IMR-90 (cell line): ENCODE measurements at regions not wholly inside any gene's neighbourhood (a gene's known extent, or its start where the extent isn't known, plus 50 kb on each side); places are given as distances from the start of the nearest gene placed in this dataset.

Source experiments
- ATAC-seq: fragments of 200-7000 bp; cut with Tn5 transposase; 2 replicates; pipeline ENCODE4 v1.9.1; 2020; ENCODE audit warnings: low read depth, mild to moderate bottlenecking, moderate library complexity
- BruUV-seq: library from RNA; stranded (reverse); fragments of 400-500 nt; replicated peaks from 2 replicates; lab custom pipeline; 2021; lab: Mats Ljungman, UMichigan
- CTCF ChIA-PET: fragments of 300-600 bp; formaldehyde crosslinking; extraction: SDS; loops from one replicate; lab custom pipeline; 2021; ENCODE audit warnings: antibody characterized with exemption; lab: Yijun Ruan, JAX
- POLR2A ChIA-PET: fragments of 300-600 bp; sonication (Branson Sonifier 250); formaldehyde crosslinking; loops from one replicate; lab custom pipeline; 2022; ENCODE audit warnings: antibody characterized with exemption; ENCODE audit not compliant: unreplicated experiment; lab: Charles Lee
- DNase-seq: peaks from one replicate; pipeline ENCODE4 v3.0.0; 2013
- H2AFZ ChIP-seq: replicated peaks from 2 replicates; pipeline ENCODE3; 2013; ENCODE audit warnings: low read length, mild to moderate bottlenecking; ENCODE audit not compliant: poor library complexity
- H2AK5ac ChIP-seq: 2 replicates; pipeline ENCODE4 v1.6.1; 2013; ENCODE audit warnings: low read depth, low read length, inconsistent platforms
- H2AK9ac ChIP-seq: replicated peaks from 2 replicates; pipeline ENCODE3; 2013; ENCODE audit warnings: mild to moderate bottlenecking, low read depth, low read length, moderate library complexity; ENCODE audit not compliant: poor library complexity
- H2BK120ac ChIP-seq: 2 replicates; pipeline ENCODE4 v1.6.1; 2013; ENCODE audit warnings: low read depth, low read length, inconsistent platforms
- H2BK15ac ChIP-seq: 3 replicates; pipeline ENCODE4 v1.6.1; 2013; ENCODE audit warnings: low read depth, low read length, inconsistent platforms
- H2BK20ac ChIP-seq: 2 replicates; pipeline ENCODE4 v1.6.1; 2013; ENCODE audit warnings: low read depth, mild to moderate bottlenecking, inconsistent platforms, low read length, moderate library complexity
- H2BK5ac ChIP-seq: 2 replicates; pipeline ENCODE4 v1.6.1; 2013; ENCODE audit warnings: mild to moderate bottlenecking, low read depth, low read length, inconsistent platforms; ENCODE audit not compliant: poor library complexity, severe bottlenecking
- H3K14ac ChIP-seq: replicated peaks from 2 replicates; pipeline ENCODE4 v1.6.1; 2013; ENCODE audit warnings: low read depth, low read length, inconsistent platforms
- H3K18ac ChIP-seq: 2 replicates; pipeline ENCODE4 v1.6.1; 2013; ENCODE audit warnings: low read depth, low read length, control low read depth
- H3K23ac ChIP-seq: 2 replicates; pipeline ENCODE4 v1.6.1; 2013; ENCODE audit warnings: low read depth, low read length, inconsistent platforms
- H3K27ac ChIP-seq: 2 replicates; pipeline ENCODE4 v1.5.1; 2013; ENCODE audit warnings: mild to moderate bottlenecking, control low read depth, low read length; ENCODE audit not compliant: insufficient read depth
- H3K27me3 ChIP-seq: 2 replicates; pipeline ENCODE4 v1.6.1; 2013; ENCODE audit warnings: low read length; ENCODE audit not compliant: control insufficient read depth, insufficient read depth
- H3K36me3 ChIP-seq: 2 replicates; pipeline ENCODE4 v1.6.1; 2013; ENCODE audit warnings: low read length, mixed read lengths; ENCODE audit not compliant: control insufficient read depth, insufficient read depth
- H3K4ac ChIP-seq: 2 replicates; pipeline ENCODE4 v1.6.1; 2013; ENCODE audit warnings: low read depth, low read length, inconsistent platforms
- H3K4me1 ChIP-seq: 2 replicates; pipeline ENCODE4 v1.6.1; 2013; ENCODE audit warnings: low read length, mixed read lengths; ENCODE audit not compliant: control insufficient read depth, insufficient read depth
- H3K4me2 ChIP-seq: 2 replicates; pipeline ENCODE4 v1.6.1; 2013; ENCODE audit warnings: low read depth, mild to moderate bottlenecking, control low read depth, low read length, moderate library complexity
- H3K4me3 ChIP-seq: 2 replicates; pipeline ENCODE4 v1.5.1; 2013; ENCODE audit warnings: low read depth, mild to moderate bottlenecking, control low read depth, low read length, moderate library complexity; ENCODE audit not compliant: insufficient read depth
- H3K56ac ChIP-seq: 2 replicates; pipeline ENCODE4 v1.6.1; 2013; ENCODE audit warnings: low read length, inconsistent platforms; ENCODE audit not compliant: insufficient read depth; ENCODE audit errors: extremely low read depth
- H3K79me1 ChIP-seq, 2 experiments: 2 replicates each; pipeline ENCODE4 v1.6.1; 2013; ENCODE audit warnings: low read length in 2 of 2, inconsistent platforms in 1 of 2, low read depth in 1 of 2
- H3K9ac ChIP-seq: 2 replicates; pipeline ENCODE4 v1.6.1; 2013; ENCODE audit warnings: low read depth, low read length, control low read depth
- H3K9me1 ChIP-seq: 2 replicates; pipeline ENCODE4 v1.6.1; 2013; ENCODE audit warnings: low read length, inconsistent platforms; ENCODE audit not compliant: insufficient read depth
- H3K9me3 ChIP-seq: 2 replicates; pipeline ENCODE4 v1.6.1; 2013; ENCODE audit warnings: low read length; ENCODE audit not compliant: control insufficient read depth, insufficient read depth
- H4K20me1 ChIP-seq: 2 replicates; pipeline ENCODE4 v1.6.1; 2013; ENCODE audit warnings: low read length, inconsistent platforms; ENCODE audit not compliant: insufficient read depth
- H4K5ac ChIP-seq: 2 replicates; pipeline ENCODE4 v1.6.1; 2013; ENCODE audit warnings: mild to moderate bottlenecking, low read depth, low read length, control low read depth
- H4K8ac ChIP-seq, 2 experiments: 2 replicates each; pipeline ENCODE4 v1.6.1; 2013; ENCODE audit warnings: low read depth in 2 of 2, low read length in 2 of 2, control low read depth in 1 of 2, inconsistent platforms in 1 of 2
- H4K91ac ChIP-seq: 2 replicates; pipeline ENCODE4 v1.6.1; 2013; ENCODE audit warnings: low read depth, low read length, inconsistent platforms; ENCODE audit not compliant: insufficient read depth
- BHLHE40 ChIP-seq: fragments of 150-350 bp; IDR thresholded peaks from 2 replicates; pipeline ENCODE4 v1.6.1; 2016; ENCODE audit warnings: mild to moderate bottlenecking, low read depth, low read length
- CEBPB ChIP-seq: IDR thresholded peaks from 2 replicates; pipeline ENCODE4 v1.6.1; 2012; ENCODE audit warnings: low read depth, low read length, improper control_type of control experiment
- CHD1 ChIP-seq: IDR thresholded peaks from 2 replicates; pipeline ENCODE4 v1.6.1; 2012; ENCODE audit warnings: low read depth, low read length, improper control_type of control experiment
- MAFK ChIP-seq: IDR thresholded peaks from 2 replicates; pipeline ENCODE4 v1.6.1; 2012; ENCODE audit warnings: low read depth, low read length, improper control_type of control experiment
- MAZ ChIP-seq: IDR thresholded peaks from 2 replicates; pipeline ENCODE4 v1.6.1; 2012; ENCODE audit warnings: low read depth, mild to moderate bottlenecking, low read length, improper control_type of control experiment, moderate library complexity, borderline replicate concordance
- MXI1 ChIP-seq: IDR thresholded peaks from 2 replicates; pipeline ENCODE4 v1.6.1; 2012; ENCODE audit warnings: low read depth, mild to moderate bottlenecking, low read length, moderate library complexity, borderline replicate concordance
- NFE2L2 ChIP-seq: fragments of 150-350 bp; IDR thresholded peaks from 2 replicates; pipeline ENCODE4 v1.6.1; 2016; ENCODE audit warnings: low read depth, mild to moderate bottlenecking, low read length
- POLR2A ChIP-seq: IDR thresholded peaks from 2 replicates; pipeline ENCODE4 v1.6.1; 2012; ENCODE audit warnings: mild to moderate bottlenecking, low read depth, low read length
- RFX5 ChIP-seq: IDR thresholded peaks from 2 replicates; pipeline ENCODE4 v1.8.0; 2012; ENCODE audit warnings: low read depth, mild to moderate bottlenecking, low read length, moderate library complexity
- SMC3 ChIP-seq: fragments of 150-350 bp; IDR thresholded peaks from 2 replicates; pipeline ENCODE4 v1.6.1; 2016; ENCODE audit warnings: low read depth, mild to moderate bottlenecking, antibody characterized with exemption, low read length, moderate library complexity
- USF2 ChIP-seq: fragments of 150-350 bp; IDR thresholded peaks from 2 replicates; pipeline ENCODE4 v1.6.1; 2017; ENCODE audit warnings: mild to moderate bottlenecking, antibody characterized with exemption, low read length, low read depth
- WGBS, 2 experiments: methylation state at CpG; one replicate each; pipeline versions ENCODE4 v1.1.5 to v1.1.7; 2013; ENCODE audit warnings: missing lambda C conversion rate in 2 of 2; ENCODE audit not compliant: insufficient read length in 1 of 2; ENCODE audit errors: extremely low coverage in 2 of 2; 5-methylcytosine and 5-hydroxymethylcytosine counted together
- dilution Hi-C: fragments of 300-500 bp; cut with HindIII; formaldehyde crosslinking; loops from one replicate; pipeline ENCODE4 v1.14.3; 2018; ENCODE audit warnings: low sequenced_read_pairs; ENCODE audit not compliant: unreplicated experiment
- in situ Hi-C: fragments of 300-500 bp; cut with MboI; formaldehyde crosslinking; loops from 3 replicates; pipeline ENCODE4 v1.14.3; 2019; ENCODE audit warnings: low sequenced_read_pairs, inconsistent platforms, mixed read lengths
- intact Hi-C: fragments of 100-400 bp; cut with micrococcal nuclease; formaldehyde crosslinking; loops from 2 replicates; pipeline ENCODE4 v1.10.0; 2022

GRCh38 chr6:88472851-88473525 is 306.8 kb upstream of the CNR1 start:
- DNase-seq (no peak), ATAC-seq (no peak)
- Histone ChIP-seq H2AFZ (peak overlapping the region; percentile 13), H4K91ac (no peak overlapping the region), H3K18ac (no peak overlapping the region), H4K20me1 (no peaks in the 10 kb centered on the region), H3K56ac (no peak overlapping the region), H3K9me1 (no peaks in the 10 kb centered on the region), H2AK9ac (no peak overlapping the region), H4K8ac (no peak overlapping the region), H3K9ac (no peak overlapping the region), H3K4me1 (no peaks in the 10 kb centered on the region), H2BK20ac (no peak overlapping the region), H3K14ac (no peak overlapping the region), H3K36me3 (no peaks in the 10 kb centered on the region), H2BK5ac (no peak overlapping the region), H3K27ac (no peak overlapping the region), H2BK15ac (no peak overlapping the region), H3K4me3 (no peak overlapping the region), H3K4ac (no peak overlapping the region), H2BK120ac (no peak overlapping the region), H3K27me3 (no peaks in the 10 kb centered on the region), H3K79me1 (no peaks in the 10 kb centered on the region), H4K5ac (no peak overlapping the region), H2AK5ac (no peak overlapping the region), H3K9me3 (0 out of 2 replicates have a peak, but pooled peaks cover 2% of the 10 kb centered on the region), H3K23ac (no peak overlapping the region), H3K4me2 (no peak overlapping the region)
- ChIA-PET POLR2A (no interaction called here), CTCF (no interaction called here)
- dilution Hi-C loops: no loop called here
- in situ Hi-C loops: no loop called here
- no peak for TF ChIP-seq MAFK
- TF ChIP-seq MAZ: no peak
- TF ChIP-seq SMC3: no peak
- no peak for TF ChIP-seq POLR2A
- TF ChIP-seq NFE2L2: no peak
- TF ChIP-seq RFX5: no peak
- no peak for TF ChIP-seq BHLHE40
- no peak for TF ChIP-seq MXI1
- TF ChIP-seq USF2: no peak
- no peak for TF ChIP-seq CEBPB
- no peak for TF ChIP-seq CHD1
- no TSS peak for BruUV-seq
- intact Hi-C loops: no loop called here
- WGBS, 2 experiments: 13% methylated on average over 3 of the region's 11 CpGs; no CpG with 5 or more reads in 1 of the 2 experiments
